HEK293 (cell line): ENCODE measurements at regions not wholly inside any gene's neighbourhood (a gene's known extent, or its start where the extent isn't known, plus 50 kb on each side); places are given as distances from the start of the nearest gene placed in this dataset.

Experiments used
- CTCF ChIA-PET: fragments of 350-600 bp; formaldehyde crosslinking; extraction: SDS; loops from one replicate; lab custom pipeline; 2021; ENCODE audit warnings: antibody characterized with exemption; lab: Yijun Ruan, JAX
- POLR2A ChIA-PET: fragments of 300-600 bp; formaldehyde crosslinking; extraction: SDS; loops from one replicate; lab custom pipeline; 2020; ENCODE audit warnings: antibody characterized with exemption, inconsistent platforms; lab: Yijun Ruan, JAX
- H3K27ac ChIP-seq: fragments of 200-500 bp; sonication (Bioruptor generic); 2 replicates; pipeline ENCODE4 v1.5.1; 2014; ENCODE audit warnings: low read depth, low read length, control low read depth, inconsistent platforms; ENCODE audit errors: extremely low read depth
- H3K36me3 ChIP-seq, 2 experiments: fragments of 200-500 bp in 1 of 2; sonication (Bioruptor generic) in 1 of 2; 1 replicate in 1 of 2; 2 replicates in 1 of 2; pipeline ENCODE4 v1.5.1; 2014 to 2017; ENCODE audit warnings: inconsistent platforms in 2 of 2, low read length in 2 of 2; ENCODE audit not compliant: control insufficient read depth in 2 of 2, insufficient read depth in 1 of 2
- H3K4me1 ChIP-seq: fragments of 200-500 bp; sonication (Bioruptor generic); 2 replicates; pipeline ENCODE4 v1.5.1; 2014; ENCODE audit warnings: mild to moderate bottlenecking, low read length, inconsistent platforms; ENCODE audit not compliant: control insufficient read depth, insufficient read depth
- H3K4me3 ChIP-seq: 2 replicates; pipeline ENCODE4 v1.5.1; 2011; ENCODE audit warnings: low read depth, mild to moderate bottlenecking, control low read depth, low read length, moderate library complexity
- H3K9me3 ChIP-seq: fragments of 200-500 bp; sonication (Bioruptor generic); 2 replicates; pipeline ENCODE4 v1.5.1; 2014; ENCODE audit warnings: low read depth, low read length, inconsistent platforms; ENCODE audit not compliant: control insufficient read depth, insufficient read depth
- AEBP2 ChIP-seq: fragments of 450-650 bp; formaldehyde crosslinking; IDR thresholded peaks from 2 replicates; pipeline ENCODE4 v1.5.1; 2016; ENCODE audit warnings: missing biosample characterization, missing genetic modification characterization, borderline replicate concordance
- EGR2 ChIP-seq: fragments of 450-650 bp; formaldehyde crosslinking; IDR thresholded peaks from 2 replicates; pipeline ENCODE4 v1.5.1; 2016; ENCODE audit warnings: low read depth, missing biosample characterization, missing genetic modification characterization
- KLF16 ChIP-seq: fragments of 450-650 bp; formaldehyde crosslinking; IDR thresholded peaks from 2 replicates; pipeline ENCODE4 v1.5.1; 2017; ENCODE audit warnings: missing biosample characterization, missing genetic modification characterization
- MZF1 ChIP-seq: fragments of 450-650 bp; formaldehyde crosslinking; IDR thresholded peaks from 2 replicates; pipeline ENCODE4 v1.5.1; 2017; ENCODE audit warnings: missing biosample characterization, missing genetic modification characterization, borderline replicate concordance
- SP3 ChIP-seq: fragments of 450-650 bp; formaldehyde crosslinking; IDR thresholded peaks from 2 replicates; pipeline ENCODE4 v1.5.1; 2016; ENCODE audit warnings: missing biosample characterization, missing genetic modification characterization
- SP7 ChIP-seq: fragments of 450-650 bp; formaldehyde crosslinking; IDR thresholded peaks from 2 replicates; pipeline ENCODE4 v1.5.1; 2016; ENCODE audit warnings: missing biosample characterization, missing genetic modification characterization
- ZBTB21 ChIP-seq: fragments of 450-650 bp; formaldehyde crosslinking; IDR thresholded peaks from 2 replicates; pipeline ENCODE4 v1.5.1; 2017; ENCODE audit warnings: missing biosample characterization, missing genetic modification characterization
- ZNF132 ChIP-seq: fragments of 450-650 bp; formaldehyde crosslinking; IDR thresholded peaks from 2 replicates; pipeline ENCODE4 v1.5.1; 2017; ENCODE audit warnings: missing biosample characterization, missing genetic modification characterization, borderline replicate concordance
- ZNF155 ChIP-seq: fragments of 450-650 bp; formaldehyde crosslinking; IDR thresholded peaks from 2 replicates; pipeline ENCODE4 v1.5.1; 2016; ENCODE audit warnings: missing biosample characterization, missing genetic modification characterization
- ZNF16 ChIP-seq: fragments of 450-650 bp; formaldehyde crosslinking; IDR thresholded peaks from 2 replicates; pipeline ENCODE4 v1.5.1; 2016; ENCODE audit warnings: low read depth, missing biosample characterization, missing genetic modification characterization
- ZNF175 ChIP-seq: fragments of 450-650 bp; formaldehyde crosslinking; IDR thresholded peaks from 2 replicates; pipeline ENCODE4 v1.5.1; 2016; ENCODE audit warnings: missing biosample characterization, missing genetic modification characterization
- ZNF184 ChIP-seq: fragments of 450-650 bp; IDR thresholded peaks from 2 replicates; pipeline ENCODE4 v1.5.1; 2018; ENCODE audit warnings: missing biosample characterization, mild to moderate bottlenecking, missing genetic modification characterization
- ZNF423 ChIP-seq: fragments of 450-650 bp; formaldehyde crosslinking; IDR thresholded peaks from 2 replicates; pipeline ENCODE4 v1.5.1; 2016; ENCODE audit warnings: missing biosample characterization, missing genetic modification characterization
- ZNF433 ChIP-seq: fragments of 450-650 bp; formaldehyde crosslinking; IDR thresholded peaks from 2 replicates; pipeline ENCODE4 v1.5.1; 2016; ENCODE audit warnings: missing biosample characterization, missing genetic modification characterization, low read depth
- ZNF514 ChIP-seq: fragments of 450-650 bp; formaldehyde crosslinking; IDR thresholded peaks from 2 replicates; pipeline ENCODE4 v1.5.1; 2016; ENCODE audit warnings: missing biosample characterization, missing genetic modification characterization
- ZNF561 ChIP-seq: fragments of 450-650 bp; IDR thresholded peaks from 2 replicates; pipeline ENCODE4 v1.5.1; 2018; ENCODE audit warnings: missing biosample characterization, missing genetic modification characterization, borderline replicate concordance
- ZNF629 ChIP-seq: fragments of 450-650 bp; formaldehyde crosslinking; IDR thresholded peaks from 2 replicates; pipeline ENCODE4 v1.5.1; 2017; ENCODE audit warnings: missing biosample characterization, missing genetic modification characterization
- ZNF660 ChIP-seq: fragments of 450-650 bp; IDR thresholded peaks from 2 replicates; pipeline ENCODE4 v1.5.1; 2018; ENCODE audit warnings: missing biosample characterization, mild to moderate bottlenecking, missing genetic modification characterization
- ZSCAN30 ChIP-seq: fragments of 450-650 bp; IDR thresholded peaks from 2 replicates; pipeline ENCODE4 v1.5.1; 2018; ENCODE audit warnings: missing biosample characterization, mild to moderate bottlenecking, missing genetic modification characterization, moderate library complexity
- TF ChIP-seq, protein P1 (sequence below): fragments of 450-650 bp; formaldehyde crosslinking; IDR thresholded peaks from 2 replicates; pipeline ENCODE4 v1.5.1; 2016; ENCODE audit warnings: missing biosample characterization, missing genetic modification characterization
- TF ChIP-seq, protein P2 (sequence below): fragments of 450-650 bp; formaldehyde crosslinking; IDR thresholded peaks from 2 replicates; pipeline ENCODE4 v1.5.1; 2016; ENCODE audit warnings: missing biosample characterization, missing genetic modification characterization
- TF ChIP-seq, protein P3 (sequence below): fragments of 450-650 bp; formaldehyde crosslinking; IDR thresholded peaks from 2 replicates; pipeline ENCODE4 v1.5.1; 2017; ENCODE audit warnings: missing biosample characterization, missing genetic modification characterization
- TF ChIP-seq, protein P4 (sequence below): fragments of 450-650 bp; formaldehyde crosslinking; IDR thresholded peaks from 2 replicates; pipeline ENCODE4 v1.5.1; 2017; ENCODE audit warnings: missing biosample characterization, missing genetic modification characterization

DNA sequence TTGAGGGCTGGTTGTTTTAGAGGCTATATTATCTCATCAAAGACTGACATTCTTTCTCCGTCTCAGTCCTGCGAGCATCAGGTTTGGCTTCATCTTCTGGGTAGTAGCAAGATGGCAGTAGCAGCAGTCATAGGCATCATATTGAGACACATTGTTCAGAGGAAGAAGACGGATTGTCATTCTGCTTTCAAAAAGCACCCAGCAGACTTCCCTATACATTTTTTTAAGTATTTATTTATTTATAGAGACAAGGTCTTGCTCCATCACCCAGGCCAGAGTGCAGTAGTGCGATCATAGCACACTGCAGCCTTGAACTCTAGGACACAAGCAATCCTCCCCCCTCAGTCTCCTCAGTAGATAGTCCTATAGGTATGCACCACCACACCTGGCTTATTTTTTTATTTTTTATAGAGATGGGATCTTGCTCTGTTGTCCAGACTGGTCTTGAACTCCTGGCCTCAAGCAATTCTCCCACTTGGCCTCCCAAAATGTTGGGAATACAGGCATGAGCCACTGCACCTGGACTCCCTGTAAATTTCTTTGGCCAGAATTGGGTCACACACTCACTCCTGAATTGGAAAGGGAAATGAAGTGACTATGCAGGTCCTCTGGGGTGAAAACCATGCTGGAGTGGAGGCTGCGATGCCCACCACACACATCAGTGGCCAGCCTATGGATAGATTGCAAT is 125.4 kb downstream of the SLC38A6 start:
- no peaks in the 10 kb centered on the region for H3K4me1 ChIP-seq
- no peaks in the 10 kb centered on the region for H3K9me3 ChIP-seq
- H3K4me3 ChIP-seq = no peak overlapping the region
- no peak for TF ChIP-seq ZNF423
- TF ChIP-seq ZNF132 = no peak
- TF ChIP-seq, protein P1, sequence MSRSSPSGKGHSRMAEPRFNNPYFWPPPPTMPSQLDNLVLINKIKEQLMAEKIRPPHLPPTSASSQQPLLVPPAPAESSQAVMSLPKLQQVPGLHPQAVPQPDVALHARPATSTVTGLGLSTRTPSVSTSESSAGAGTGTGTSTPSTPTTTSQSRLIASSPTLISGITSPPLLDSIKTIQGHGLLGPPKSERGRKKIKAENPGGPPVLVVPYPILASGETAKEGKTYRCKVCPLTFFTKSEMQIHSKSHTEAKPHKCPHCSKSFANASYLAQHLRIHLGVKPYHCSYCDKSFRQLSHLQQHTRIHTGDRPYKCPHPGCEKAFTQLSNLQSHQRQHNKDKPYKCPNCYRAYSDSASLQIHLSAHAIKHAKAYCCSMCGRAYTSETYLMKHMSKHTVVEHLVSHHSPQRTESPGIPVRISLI (tag by site-specific recombination) = no peak
- no peak for TF ChIP-seq MZF1 (tag by site-specific recombination)
- no peak for TF ChIP-seq SP3 (tag by site-specific recombination)
- TF ChIP-seq ZNF155 (tag by site-specific recombination) = no peak
- no peak for TF ChIP-seq SP7 (tag by site-specific recombination)
- no peak for TF ChIP-seq ZNF433 (tag by site-specific recombination)
- no peak for TF ChIP-seq KLF16 (tag by site-specific recombination)
- no peak for TF ChIP-seq EGR2 (tag by site-specific recombination)
- TF ChIP-seq, protein P2, sequence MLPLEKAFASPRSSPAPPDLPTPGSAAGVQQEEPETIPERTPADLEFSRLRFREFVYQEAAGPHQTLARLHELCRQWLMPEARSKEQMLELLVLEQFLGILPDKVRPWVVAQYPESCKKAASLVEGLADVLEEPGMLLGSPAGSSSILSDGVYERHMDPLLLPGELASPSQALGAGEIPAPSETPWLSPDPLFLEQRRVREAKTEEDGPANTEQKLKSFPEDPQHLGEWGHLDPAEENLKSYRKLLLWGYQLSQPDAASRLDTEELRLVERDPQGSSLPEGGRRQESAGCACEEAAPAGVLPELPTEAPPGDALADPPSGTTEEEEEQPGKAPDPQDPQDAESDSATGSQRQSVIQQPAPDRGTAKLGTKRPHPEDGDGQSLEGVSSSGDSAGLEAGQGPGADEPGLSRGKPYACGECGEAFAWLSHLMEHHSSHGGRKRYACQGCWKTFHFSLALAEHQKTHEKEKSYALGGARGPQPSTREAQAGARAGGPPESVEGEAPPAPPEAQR (tag by site-specific recombination) = no peak
- no peak for TF ChIP-seq ZNF175 (tag by site-specific recombination)
- no peak for TF ChIP-seq AEBP2
- no peak for TF ChIP-seq ZNF561 (tag by site-specific recombination)
- TF ChIP-seq, all 188 proteins: peak for 0
- ChIA-PET CTCF (no interaction called here), POLR2A (no interaction called here)
- no peaks in the 10 kb centered on the region for H3K36me3 ChIP-seq
- H3K27ac ChIP-seq = no peak overlapping the region

DNA sequence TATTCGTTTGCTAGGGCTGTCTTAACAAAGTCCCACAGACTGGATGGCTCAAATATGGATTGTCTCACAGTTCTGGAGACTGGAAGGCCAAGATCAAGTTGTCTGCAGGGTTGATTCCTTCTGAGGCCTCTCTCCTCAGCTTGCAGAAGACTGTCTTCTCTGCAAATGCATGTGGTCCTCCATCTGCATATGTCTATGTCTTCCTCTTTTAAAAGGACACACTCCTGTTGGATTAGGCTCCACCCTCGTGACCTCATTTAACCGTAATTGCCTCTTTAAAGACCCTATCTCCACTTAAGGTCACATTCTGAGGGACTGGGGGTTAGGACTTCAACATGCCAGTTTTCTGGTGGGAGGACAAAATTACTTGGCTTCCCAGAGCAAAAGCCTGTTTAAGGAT is 123.3 kb downstream of the SLC38A6 start:
- no peaks in the 10 kb centered on the region for H3K36me3 ChIP-seq
- no peak overlapping the region for H3K4me3 ChIP-seq
- TF ChIP-seq ZBTB21 = no peak
- ChIA-PET CTCF (no interaction called here), POLR2A (no interaction called here)
- no peaks in the 10 kb centered on the region for H3K4me1 ChIP-seq
- H3K9me3 ChIP-seq = no peaks in the 10 kb centered on the region
- H3K27ac ChIP-seq = no peak overlapping the region

- ChIA-PET POLR2A (no interaction called here), CTCF (no interaction called here)
- no peak overlapping the region for H3K4me3 ChIP-seq
- H3K4me1 ChIP-seq = no peaks in the 10 kb centered on the region
- no peaks in the 10 kb centered on the region for H3K36me3 ChIP-seq
- no peaks in the 10 kb centered on the region for H3K9me3 ChIP-seq
- H3K27ac ChIP-seq = no peak overlapping the region
- TF ChIP-seq ZNF16 (tag by site-specific recombination) (no peak), ZNF433 (tag by site-specific recombination) (no peak), ZNF660 (tag by site-specific recombination) (0 out of 2 replicates have a peak, but pooled peaks have one; percentile 42), ZNF514 (tag by site-specific recombination) (no peak), ZNF629 (tag by site-specific recombination) (peak; percentile 24; the same call in 1 of the 2 replicates), ZNF184 (0 out of 2 replicates have a peak, but pooled peaks have one; percentile 51), ZSCAN30 (tag by site-specific recombination) (no peak)
- TF ChIP-seq, protein P3, sequence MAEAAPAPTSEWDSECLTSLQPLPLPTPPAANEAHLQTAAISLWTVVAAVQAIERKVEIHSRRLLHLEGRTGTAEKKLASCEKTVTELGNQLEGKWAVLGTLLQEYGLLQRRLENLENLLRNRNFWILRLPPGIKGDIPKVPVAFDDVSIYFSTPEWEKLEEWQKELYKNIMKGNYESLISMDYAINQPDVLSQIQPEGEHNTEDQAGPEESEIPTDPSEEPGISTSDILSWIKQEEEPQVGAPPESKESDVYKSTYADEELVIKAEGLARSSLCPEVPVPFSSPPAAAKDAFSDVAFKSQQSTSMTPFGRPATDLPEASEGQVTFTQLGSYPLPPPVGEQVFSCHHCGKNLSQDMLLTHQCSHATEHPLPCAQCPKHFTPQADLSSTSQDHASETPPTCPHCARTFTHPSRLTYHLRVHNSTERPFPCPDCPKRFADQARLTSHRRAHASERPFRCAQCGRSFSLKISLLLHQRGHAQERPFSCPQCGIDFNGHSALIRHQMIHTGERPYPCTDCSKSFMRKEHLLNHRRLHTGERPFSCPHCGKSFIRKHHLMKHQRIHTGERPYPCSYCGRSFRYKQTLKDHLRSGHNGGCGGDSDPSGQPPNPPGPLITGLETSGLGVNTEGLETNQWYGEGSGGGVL (tag by site-specific recombination) = peak; percentile 29; the same call in 1 of the 2 replicates
- TF ChIP-seq, protein P4, sequence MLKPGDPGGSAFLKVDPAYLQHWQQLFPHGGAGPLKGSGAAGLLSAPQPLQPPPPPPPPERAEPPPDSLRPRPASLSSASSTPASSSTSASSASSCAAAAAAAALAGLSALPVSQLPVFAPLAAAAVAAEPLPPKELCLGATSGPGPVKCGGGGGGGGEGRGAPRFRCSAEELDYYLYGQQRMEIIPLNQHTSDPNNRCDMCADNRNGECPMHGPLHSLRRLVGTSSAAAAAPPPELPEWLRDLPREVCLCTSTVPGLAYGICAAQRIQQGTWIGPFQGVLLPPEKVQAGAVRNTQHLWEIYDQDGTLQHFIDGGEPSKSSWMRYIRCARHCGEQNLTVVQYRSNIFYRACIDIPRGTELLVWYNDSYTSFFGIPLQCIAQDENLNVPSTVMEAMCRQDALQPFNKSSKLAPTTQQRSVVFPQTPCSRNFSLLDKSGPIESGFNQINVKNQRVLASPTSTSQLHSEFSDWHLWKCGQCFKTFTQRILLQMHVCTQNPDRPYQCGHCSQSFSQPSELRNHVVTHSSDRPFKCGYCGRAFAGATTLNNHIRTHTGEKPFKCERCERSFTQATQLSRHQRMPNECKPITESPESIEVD = 0 out of 2 replicates have a peak, but pooled peaks have one; percentile 18
Observed at GRCh38 chr14:61103541-61104339, 122.7 kb downstream of the SLC38A6 start.
